ENCODE measurements at regions not wholly inside any gene's neighbourhood (a gene's known extent, or its start where the extent isn't known, plus 50 kb on each side); places are given as distances from the start of the nearest gene placed in this dataset.

- TF ChIP-seq CTCF (IDR thresholded peaks at IDR 0.05) (no peak), POLR2A (IDR thresholded peaks at IDR 0.05) (no peak)
Observed at GRCh38 chr5:8945972-8946371, 599.9 kb downstream of the SEMA5A start.

Measured in heart left ventricle (tissue), 13 donors.